ENCODE measurements at regions not wholly inside any gene's neighbourhood (a gene's known extent, or its start where the extent isn't known, plus 50 kb on each side); places are given as distances from the start of the nearest gene placed in this dataset.
"Not testable (repeated sequence)": the region's sequence is repeated elsewhere in the genome, so short reads cannot be mapped to it uniquely, and the experiment has no call there.

DNA sequence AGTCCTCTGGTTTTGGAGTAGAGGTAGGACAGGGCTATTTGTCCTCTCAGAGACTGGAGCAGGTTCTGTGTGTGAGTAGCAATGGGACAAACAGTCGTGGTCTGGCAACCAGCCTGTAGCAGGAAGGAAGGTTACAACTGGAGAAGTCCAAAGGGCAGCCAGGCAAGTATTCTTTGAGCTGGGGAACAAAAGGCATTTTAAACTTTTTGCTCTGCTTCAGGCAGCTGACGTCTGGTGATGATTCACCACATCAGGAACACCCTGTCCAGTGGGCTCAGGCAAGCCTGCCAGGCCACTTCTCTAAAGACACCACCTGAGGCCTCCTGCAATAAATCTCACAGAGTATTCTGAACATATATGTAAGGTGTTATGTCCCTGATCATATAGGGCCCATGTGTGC lies 81.0 kb downstream of the PPIAL4C start:
- H3K36me3 ChIP-seq (ENCODE audit: insufficient read depth in 1 of 2, low read depth in 1 of 2); H3K4me1 ChIP-seq; H3K9me3 ChIP-seq; H3K4me3 ChIP-seq; DNase-seq; intact Hi-C loops (cut with DNase I); H3K27me3 ChIP-seq (ENCODE audit: insufficient read depth in 3 of 3, low read length in 2 of 3); H3K27ac ChIP-seq; ATAC-seq: not testable (repeated sequence)
- WGBS, 3 donors = 33 to 38% methylated on average over 1 of the region's 2 CpGs; no CpG with 5 or more reads in 1 of the 3 donors

DNA sequence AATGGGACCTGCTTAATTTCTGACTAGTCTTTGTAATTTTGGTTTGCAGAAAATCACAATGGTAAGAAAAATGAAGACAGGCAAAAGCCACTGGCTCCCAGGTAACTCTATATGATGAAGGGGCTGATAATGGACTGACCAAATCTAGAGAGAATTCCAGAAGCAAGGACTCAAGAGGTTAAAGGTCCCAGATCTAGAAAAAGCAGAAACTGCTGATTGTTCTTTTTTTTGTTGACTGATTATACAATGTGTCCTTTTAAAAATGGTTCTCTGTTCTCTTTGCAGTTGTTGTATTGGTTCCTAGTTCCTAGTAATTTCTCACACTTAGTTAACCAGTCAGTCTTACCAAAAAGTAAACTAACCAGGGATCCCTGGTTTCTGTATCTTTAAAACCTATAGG lies 81.4 kb downstream of the PPIAL4C start:
- H3K27ac ChIP-seq; intact Hi-C loops (cut with DNase I); H3K4me1 ChIP-seq; H3K4me3 ChIP-seq; H3K27me3 ChIP-seq (ENCODE audit: insufficient read depth in 3 of 3, low read length in 2 of 3); DNase-seq; ATAC-seq; H3K36me3 ChIP-seq (ENCODE audit: insufficient read depth in 1 of 2, low read depth in 1 of 2); H3K9me3 ChIP-seq: not testable (repeated sequence)

GRCh38 chr1:149665528-149665927 lies 81.9 kb downstream of the PPIAL4C start:
- ATAC-seq; H3K27me3 ChIP-seq (ENCODE audit: insufficient read depth in 3 of 3, low read length in 2 of 3); intact Hi-C loops (cut with DNase I); DNase-seq; H3K4me1 ChIP-seq; H3K36me3 ChIP-seq (ENCODE audit: insufficient read depth in 1 of 2, low read depth in 1 of 2); H3K9me3 ChIP-seq; H3K4me3 ChIP-seq; H3K27ac ChIP-seq: not testable (repeated sequence)
- 91 to 93% (median 91%) methylated on average over 2 of the region's 2 CpGs for WGBS, 3 donors

GRCh38 chr1:149673231-149673909 lies 89.7 kb downstream of the PPIAL4C start:
- H3K4me1 ChIP-seq; H3K27me3 ChIP-seq (ENCODE audit: insufficient read depth in 3 of 3, low read length in 2 of 3); H3K27ac ChIP-seq; DNase-seq; H3K9me3 ChIP-seq; ATAC-seq; H3K36me3 ChIP-seq (ENCODE audit: insufficient read depth in 1 of 2, low read depth in 1 of 2); intact Hi-C loops (cut with DNase I); H3K4me3 ChIP-seq: not testable (repeated sequence)
- whole genome bisulfite sequencing, 3 donors = 76 to 83% (median 79%) methylated on average over 4 of the region's 4 CpGs

- H3K9me3 ChIP-seq; H3K4me3 ChIP-seq; DNase-seq; intact Hi-C loops (cut with DNase I); H3K4me1 ChIP-seq; H3K27me3 ChIP-seq (ENCODE audit: insufficient read depth in 3 of 3, low read length in 2 of 3); ATAC-seq; H3K27ac ChIP-seq; H3K36me3 ChIP-seq (ENCODE audit: insufficient read depth in 1 of 2, low read depth in 1 of 2): not testable (repeated sequence)
- 97 to 100% (median 99%) methylated on average over 11 to 23 of the region's 23 CpGs for WGBS, 3 donors
Observed at GRCh38 chr1:149674921-149675320, 91.3 kb downstream of the PPIAL4C start.

GRCh38 chr1:149677359-149677758 lies 93.7 kb downstream of the PPIAL4C start:
- DNase-seq; intact Hi-C loops (cut with DNase I); H3K4me3 ChIP-seq; H3K27ac ChIP-seq; H3K4me1 ChIP-seq; H3K36me3 ChIP-seq (ENCODE audit: insufficient read depth in 1 of 2, low read depth in 1 of 2); ATAC-seq; H3K27me3 ChIP-seq (ENCODE audit: insufficient read depth in 3 of 3, low read length in 2 of 3); H3K9me3 ChIP-seq: not testable (repeated sequence)
- WGBS, 3 donors = 75 to 78% (median 77%) methylated on average over 5 of the region's 5 CpGs

GRCh38 chr1:149686593-149687238 lies 95.8 kb upstream of the FCGR1A start:
- H3K27me3 ChIP-seq (ENCODE audit: insufficient read depth in 3 of 3, low read length in 2 of 3); H3K27ac ChIP-seq; ATAC-seq; H3K4me1 ChIP-seq; H3K36me3 ChIP-seq (ENCODE audit: insufficient read depth in 1 of 2, low read depth in 1 of 2); DNase-seq; intact Hi-C loops (cut with DNase I); H3K9me3 ChIP-seq; H3K4me3 ChIP-seq: not testable (repeated sequence)
- no CpG with 5 or more reads among the region's 3 CpGs for WGBS, 3 donors

- intact Hi-C loops (cut with DNase I); H3K9me3 ChIP-seq; H3K27ac ChIP-seq; DNase-seq; H3K4me1 ChIP-seq; H3K27me3 ChIP-seq (ENCODE audit: insufficient read depth in 3 of 3, low read length in 2 of 3); H3K4me3 ChIP-seq; H3K36me3 ChIP-seq (ENCODE audit: insufficient read depth in 1 of 2, low read depth in 1 of 2); ATAC-seq: not testable (repeated sequence)
- 62 to 69% (median 64%) methylated on average over 4 of the region's 6 CpGs for WGBS, 3 donors
Observed at GRCh38 chr1:149691399-149691798, 91.1 kb upstream of the FCGR1A start.

DNA sequence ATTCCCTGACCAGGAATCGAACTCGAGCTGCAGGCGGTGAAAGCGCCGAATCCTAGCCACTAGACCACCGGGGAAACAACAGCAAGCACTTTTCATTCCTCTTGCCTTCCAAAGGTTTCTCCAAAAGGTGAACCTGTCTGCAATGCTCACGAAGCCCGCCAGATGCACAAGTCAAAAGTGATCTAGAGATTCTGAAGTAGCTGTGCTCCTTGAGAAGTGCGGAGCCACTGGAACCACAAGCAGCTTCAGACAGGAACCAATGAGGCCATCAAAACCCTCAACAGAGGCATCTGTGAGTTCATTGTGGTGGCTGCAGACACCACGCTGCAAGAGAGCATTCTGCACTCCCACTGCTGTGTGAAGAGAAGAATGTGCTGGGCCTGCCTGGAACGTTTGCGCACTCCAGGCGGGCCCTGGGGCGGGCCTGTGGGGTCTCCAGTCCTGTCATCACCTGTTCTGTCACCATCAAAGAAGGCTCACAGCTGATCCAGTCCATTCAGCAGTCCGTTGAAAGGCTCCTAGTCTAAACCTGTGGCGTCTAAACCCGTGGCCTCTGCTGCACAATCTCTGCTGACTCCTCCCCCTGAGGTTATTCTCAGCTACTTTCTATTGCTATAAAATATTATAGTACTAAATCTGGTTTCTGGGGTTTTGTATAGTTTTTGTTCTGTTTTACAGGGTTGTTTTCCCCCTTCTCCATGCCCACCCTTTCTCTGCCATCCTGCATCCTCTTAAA lies 89.5 kb upstream of the FCGR1A start:
- ATAC-seq; intact Hi-C loops (cut with DNase I); H3K9me3 ChIP-seq; H3K4me1 ChIP-seq; H3K36me3 ChIP-seq (ENCODE audit: insufficient read depth in 1 of 2, low read depth in 1 of 2); H3K27me3 ChIP-seq (ENCODE audit: insufficient read depth in 3 of 3, low read length in 2 of 3); H3K4me3 ChIP-seq; H3K27ac ChIP-seq; DNase-seq: not testable (repeated sequence)
- 83 to 92% (median 88%) methylated on average over 11 to 14 of the region's 17 CpGs for WGBS, 3 donors

DNA sequence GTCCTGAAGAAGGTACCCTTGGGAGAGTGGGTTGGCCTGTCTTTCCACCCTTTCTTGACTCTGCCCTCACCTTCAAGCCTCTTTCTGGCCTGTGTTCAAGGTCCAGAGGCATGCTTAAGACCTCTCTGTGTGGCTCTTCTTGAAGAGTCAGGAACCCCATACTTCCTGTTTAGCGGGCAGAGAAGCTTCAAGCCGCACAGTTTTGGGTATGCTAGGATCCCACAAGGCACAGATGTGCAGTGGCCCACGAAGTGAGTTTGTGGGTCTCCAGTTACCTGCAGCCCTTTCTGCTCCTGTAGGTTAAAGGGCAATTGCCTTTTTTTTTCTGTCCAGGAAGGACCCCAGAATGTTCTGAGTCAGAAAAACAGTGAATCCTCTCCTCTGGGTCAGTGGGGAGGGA lies 87.4 kb upstream of the FCGR1A start:
- H3K36me3 ChIP-seq (ENCODE audit: insufficient read depth in 1 of 2, low read depth in 1 of 2); H3K27me3 ChIP-seq (ENCODE audit: insufficient read depth in 3 of 3, low read length in 2 of 3); DNase-seq; H3K9me3 ChIP-seq; H3K27ac ChIP-seq; H3K4me1 ChIP-seq; intact Hi-C loops (cut with DNase I); H3K4me3 ChIP-seq; ATAC-seq: not testable (repeated sequence)
- 70 to 90% (median 89%) methylated on average over 2 to 3 of the region's 3 CpGs for WGBS, 3 donors

GRCh38 chr1:149700220-149700619 lies 82.3 kb upstream of the FCGR1A start:
- H3K4me1 ChIP-seq; ATAC-seq; H3K36me3 ChIP-seq (ENCODE audit: insufficient read depth in 1 of 2, low read depth in 1 of 2); H3K9me3 ChIP-seq; H3K4me3 ChIP-seq; H3K27ac ChIP-seq; intact Hi-C loops (cut with DNase I); H3K27me3 ChIP-seq (ENCODE audit: insufficient read depth in 3 of 3, low read length in 2 of 3); DNase-seq: not testable (repeated sequence)
- 7 to 11% (median 8%) methylated on average over 15 to 18 of the region's 24 CpGs for WGBS, 3 donors
